B cell (primary cell): ENCODE measurements at regions not wholly inside any gene's neighbourhood (a gene's known extent, or its start where the extent isn't known, plus 50 kb on each side); places are given as distances from the start of the nearest gene placed in this dataset.

Experiments
- ATAC-seq: fragments of 200-7000 bp; cut with Tn5 transposase; one replicate; pipeline ENCODE4 v1.10.0; 2021; ENCODE audit warnings: low read depth, mild to moderate bottlenecking, moderate number of reproducible peaks, moderate library complexity
- CTCF ChIA-PET: fragments of 350-600 bp; sonication (Branson Sonifier 250); formaldehyde crosslinking; loops from one replicate; lab custom pipeline; 2021; ENCODE audit warnings: antibody characterized with exemption, inconsistent platforms; lab: Charles Lee
- POLR2A ChIA-PET: fragments of 350-600 bp; sonication (Branson Sonifier 250); formaldehyde crosslinking; loops from one replicate; lab custom pipeline; 2021; ENCODE audit warnings: antibody characterized with exemption; lab: Charles Lee
- DNase-seq: peaks from one replicate; pipeline ENCODE4 v3.0.0; 2013
- H2AFZ ChIP-seq: 2 replicates; pipeline ENCODE4 v1.6.1; 2012; ENCODE audit warnings: mild to moderate bottlenecking, low read depth, low read length; ENCODE audit not compliant: insufficient read depth, poor library complexity, severe bottlenecking
- H3K27ac ChIP-seq, 2 donors: 1 replicate in 1 of 2; 2 replicates in 1 of 2; pipeline ENCODE4 v1.5.1; 2012 to 2013; ENCODE audit warnings: low read length in 2 of 2, mild to moderate bottlenecking in 2 of 2, moderate library complexity in 1 of 2
- H3K27me3 ChIP-seq, 4 experiments: fragments of 200-600 bp in 1 of 4; sonication (generic) in 1 of 4; replicated peaks in 1 of 4; 1 replicate in 2 of 4; 2 replicates in 2 of 4; pipeline versions ENCODE4 v1.6.1 to v1.7.0; 2013 to 2016; ENCODE audit warnings: low read length in 3 of 4, mild to moderate bottlenecking in 2 of 4, mixed read lengths in 1 of 4, moderate library complexity in 1 of 4; ENCODE audit not compliant: insufficient read depth in 4 of 4, control insufficient read depth in 3 of 4; ENCODE audit errors: control extremely low read depth in 1 of 4
- H3K36me3 ChIP-seq, 2 experiments: replicated peaks in 1 of 2; 1 replicate in 1 of 2; 2 replicates in 1 of 2; pipeline versions ENCODE4 v1.6.1 to v1.7.1; 2013; ENCODE audit warnings: low read length in 1 of 2; ENCODE audit not compliant: insufficient read depth in 2 of 2, control insufficient read depth in 1 of 2; ENCODE audit errors: control extremely low read depth in 1 of 2, extremely low read depth in 1 of 2
- H3K4me1 ChIP-seq, 2 donors: fragments of 200-600 bp in 1 of 2; sonication (generic) in 1 of 2; 1 replicate in 1 of 2; 2 replicates in 1 of 2; pipeline versions ENCODE4 v1.5.1 to v1.6.1; 2013 to 2017; ENCODE audit warnings: low read length in 2 of 2; ENCODE audit not compliant: control insufficient read depth in 2 of 2, insufficient read depth in 2 of 2
- H3K4me2 ChIP-seq: replicated peaks from 2 replicates; pipeline ENCODE3; 2012; ENCODE audit warnings: mild to moderate bottlenecking, low read depth, low read length; ENCODE audit not compliant: poor library complexity, severe bottlenecking
- H3K4me3 ChIP-seq, 5 experiments: fragments of 200-600 bp in 1 of 5; sonication (generic) in 1 of 5; 1 replicate in 3 of 5; 2 replicates in 2 of 5; pipeline versions ENCODE4 v1.5.1 to v1.7.0; 2011 to 2016; ENCODE audit warnings: low read length in 4 of 5, mild to moderate bottlenecking in 4 of 5, low read depth in 2 of 5, control low read depth in 1 of 5, moderate library complexity in 1 of 5; ENCODE audit not compliant: insufficient read depth in 1 of 5; ENCODE audit errors: control extremely low read depth in 1 of 5, extremely low read depth in 1 of 5
- H3K79me2 ChIP-seq: fragments of 200-600 bp; sonication (generic); one replicate; pipeline ENCODE4 v1.6.0; 2016; ENCODE audit warnings: low read length; ENCODE audit not compliant: control insufficient read depth, insufficient read depth
- H3K9ac ChIP-seq: fragments of 200-600 bp; sonication (generic); 2 replicates; pipeline ENCODE4 v1.6.1; 2017; ENCODE audit warnings: mild to moderate bottlenecking, low read length, moderate library complexity
- H3K9me3 ChIP-seq, 3 donors: one replicate each; pipeline versions ENCODE4 v1.6.1 to v1.7.1; 2013; ENCODE audit warnings: low read length in 2 of 3; ENCODE audit not compliant: control insufficient read depth in 2 of 3, insufficient read depth in 1 of 3; ENCODE audit errors: control extremely low read depth in 1 of 3
- H4K20me1 ChIP-seq: 2 replicates; pipeline ENCODE4 v1.6.0; 2012; ENCODE audit warnings: mild to moderate bottlenecking, low read length; ENCODE audit not compliant: insufficient read depth, control insufficient read depth, poor library complexity, severe bottlenecking
- H3K27ac Mint-ChIP-seq: one replicate; pipeline ENCODE4 v1.8.0; 2021; ENCODE audit warnings: mixed read lengths
- H3K27me3 Mint-ChIP-seq: one replicate; pipeline ENCODE4 v1.8.0; 2021; ENCODE audit warnings: mixed read lengths
- H3K4me1 Mint-ChIP-seq: one replicate; pipeline ENCODE4 v1.8.0; 2021; ENCODE audit warnings: mixed read lengths
- H3K4me3 Mint-ChIP-seq: one replicate; pipeline ENCODE4 v1.8.0; 2021; ENCODE audit warnings: mixed read lengths
- H3K9me3 Mint-ChIP-seq: one replicate; pipeline ENCODE4 v1.8.0; 2022; ENCODE audit warnings: mixed read lengths; ENCODE audit not compliant: insufficient read depth
- CTCF ChIP-seq: fragments of 200-600 bp; IDR thresholded peaks from one replicate; pipeline ENCODE4 v1.8.0; 2022; ENCODE audit warnings: antibody characterized with exemption, mild to moderate bottlenecking
- EZH2 ChIP-seq: IDR thresholded peaks from 2 replicates; pipeline ENCODE4 v1.6.1; 2012; ENCODE audit warnings: borderline replicate concordance, low read depth, mild to moderate bottlenecking, moderate library complexity, low read length; ENCODE audit not compliant: insufficient read depth, poor library complexity, severe bottlenecking
- WGBS: methylation state at CpG from one replicate; pipeline ENCODE4 v1.1.5; 2013; ENCODE audit warnings: missing lambda C conversion rate; ENCODE audit not compliant: insufficient coverage; 5-methylcytosine and 5-hydroxymethylcytosine counted together
- intact Hi-C: fragments of 100-400 bp; cut with micrococcal nuclease; formaldehyde crosslinking; loops from one replicate; pipeline ENCODE4 v1.10.0; 2022

- no peak overlapping the region for H3K9ac ChIP-seq
- ChIA-PET POLR2A (no interaction called here), CTCF (no interaction called here)
- no peaks in the 10 kb centered on the region for H3K4me1 ChIP-seq
- H3K9me3 ChIP-seq, result no peaks in the 10 kb centered on the region
- Mint-ChIP-seq H3K4me3 (no peak overlapping the region), H3K9me3 (no peaks in the 10 kb centered on the region), H3K27me3 (no peaks in the 10 kb centered on the region), H3K27ac (no peak overlapping the region), H3K4me1 (no peaks in the 10 kb centered on the region)
- ATAC-seq (no peak), DNase-seq (no peak)
- H3K4me3 ChIP-seq, result no peak overlapping the region
- TF ChIP-seq CTCF (no peak), EZH2 (no peak)
- no peaks in the 10 kb centered on the region for H3K36me3 ChIP-seq
- no peaks in the 10 kb centered on the region for H3K79me2 ChIP-seq
- H3K4me2 ChIP-seq, result no peak overlapping the region
- H3K27me3 ChIP-seq, result no peaks in the 10 kb centered on the region
- H3K27ac ChIP-seq, result no peak overlapping the region
- H4K20me1 ChIP-seq, result no peaks in the 10 kb centered on the region
- WGBS, result no CpG with 5 or more reads among the region's 1 CpG
- no peak overlapping the region for H2AFZ ChIP-seq
- intact Hi-C loops, result no loop called here
These were observed 857.4 kb downstream of the OLFM4 start for GRCh38 chr13:53885997-53886396.

GRCh38 chr13:53890696-53891095 lies 862.1 kb downstream of the OLFM4 start:
- TF ChIP-seq CTCF, result no peak
- TF ChIP-seq EZH2, result no peak
- POLR2A ChIA-PET, result no interaction called here

More at GRCh38 chr13:53890696-53891095, 862.1 kb downstream of the OLFM4 start:
- no peak for ATAC-seq
- Histone ChIP-seq H3K4me1 (no peaks in the 10 kb centered on the region), H4K20me1 (no peaks in the 10 kb centered on the region), H3K27me3 (no peaks in the 10 kb centered on the region), H3K27ac (no peak overlapping the region), H2AFZ (no peak overlapping the region), H3K79me2 (no peaks in the 10 kb centered on the region), H3K9me3 (no peaks in the 10 kb centered on the region), H3K4me2 (no peak overlapping the region), H3K36me3 (no peaks in the 10 kb centered on the region), H3K4me3 (no peak overlapping the region), H3K9ac (no peak overlapping the region)
- no CpG with 5 or more reads among the region's 2 CpGs for WGBS
- Mint-ChIP-seq H3K4me3 (no peak overlapping the region), H3K4me1 (no peaks in the 10 kb centered on the region), H3K27ac (no peak overlapping the region), H3K9me3 (no peaks in the 10 kb centered on the region), H3K27me3 (no peaks in the 10 kb centered on the region)
- CTCF ChIA-PET, result no interaction called here
- intact Hi-C loops, result no loop called here
- no peak for DNase-seq
